ENCODE measurements at regions not wholly inside any gene's neighbourhood (a gene's known extent, or its start where the extent isn't known, plus 50 kb on each side); places are given as distances from the start of the nearest gene placed in this dataset.

DNA sequence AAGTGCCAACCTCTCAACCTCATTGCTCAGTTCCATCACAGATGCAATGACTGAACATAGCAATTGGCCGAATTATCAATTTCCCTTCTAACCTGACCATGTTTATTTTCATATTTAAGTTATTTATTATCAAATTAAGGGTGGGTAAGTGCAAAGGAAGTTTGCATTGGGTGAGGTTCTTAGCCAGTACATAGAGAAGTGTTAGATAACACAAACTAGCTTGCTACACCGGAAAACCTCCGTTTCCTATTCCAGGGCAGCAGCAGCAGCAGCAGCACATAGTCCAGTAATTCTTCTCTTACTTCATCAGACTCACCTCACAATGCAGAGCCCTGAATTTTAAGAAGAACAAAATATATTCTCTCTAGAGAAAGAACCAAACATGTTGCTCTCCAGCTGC lies 200.5 kb upstream of the OR4E1 start:
- TF ChIP-seq POLR2A (IDR thresholded peaks at IDR 0.05; ENCODE audit: low read depth, low read length) (no peak), CTCF (IDR thresholded peaks at IDR 0.05 in 2 of 3, conservative IDR thresholded peaks at IDR 0.05 in 1 of 3; ENCODE audit: control insufficient read depth in 2 of 3, extremely low read depth in 1 of 3, insufficient read depth in 1 of 3, low read depth in 3 of 3, low read length in 3 of 3) (no peak)
